KMS-11 (cell line): ENCODE measurements at regions not wholly inside any gene's neighbourhood (a gene's known extent, or its start where the extent isn't known, plus 50 kb on each side); places are given as distances from the start of the nearest gene placed in this dataset.

ENCODE experiments used
- H2AFZ ChIP-seq: fragments of 200-600 bp; sonication (generic); 2 replicates; pipeline ENCODE4 v1.6.1; 2016; ENCODE audit warnings: antibody characterized with exemption, mixed run types, low read depth
- H3K27ac ChIP-seq: fragments of 200-600 bp; sonication (generic); 2 replicates; pipeline ENCODE4 v1.6.1; 2016; ENCODE audit warnings: mild to moderate bottlenecking, mixed run types
- H3K27me3 ChIP-seq: fragments of 200-600 bp; sonication (generic); 2 replicates; pipeline ENCODE4 v1.6.1; 2017; ENCODE audit warnings: mild to moderate bottlenecking, low read depth, mixed run types, moderate library complexity; ENCODE audit not compliant: insufficient read depth
- H3K36me3 ChIP-seq: fragments of 200-600 bp; sonication (generic); 2 replicates; pipeline ENCODE4 v1.6.1; 2017; ENCODE audit warnings: mild to moderate bottlenecking, mixed run types; ENCODE audit not compliant: insufficient read depth
- H3K4me1 ChIP-seq: fragments of 200-600 bp; sonication (generic); 2 replicates; pipeline ENCODE4 v1.6.1; 2016; ENCODE audit warnings: mild to moderate bottlenecking, low read depth, mixed run types; ENCODE audit not compliant: poor library complexity, severe bottlenecking
- H3K4me2 ChIP-seq: fragments of 200-600 bp; sonication (generic); 2 replicates; pipeline ENCODE4 v1.7.0; 2016; ENCODE audit warnings: mild to moderate bottlenecking, mixed run types
- H3K4me3 ChIP-seq: fragments of 200-600 bp; sonication (generic); IDR thresholded peaks from 2 replicates; pipeline ENCODE4 v1.6.1; 2017; ENCODE audit warnings: low read depth, low read length, mixed read lengths; ENCODE audit not compliant: insufficient read depth
- H3K79me2 ChIP-seq: fragments of 200-600 bp; sonication (generic); 2 replicates; pipeline ENCODE4 v1.6.1; 2016; ENCODE audit warnings: low read depth, mixed run types; ENCODE audit not compliant: insufficient read depth
- H3K9ac ChIP-seq: fragments of 200-600 bp; sonication (generic); 2 replicates; pipeline ENCODE4 v1.6.1; 2016; ENCODE audit warnings: mild to moderate bottlenecking, mixed run types
- H4K20me1 ChIP-seq: fragments of 200-600 bp; sonication (generic); 2 replicates; pipeline ENCODE4 v1.6.1; 2016; ENCODE audit warnings: mild to moderate bottlenecking, mixed run types; ENCODE audit not compliant: insufficient read depth
- CTCF ChIP-seq: fragments of 200-600 bp; sonication (generic); conservative IDR thresholded peaks from 2 replicates; pipeline ENCODE4 v1.6.1; 2017; ENCODE audit warnings: low read depth, mild to moderate bottlenecking, antibody characterized with exemption, low read length, moderate library complexity, mixed read lengths

GRCh38 chr1:166253076-166253779, 86.4 kb upstream of the FAM78B start:
- Histone ChIP-seq H3K27me3 (no peaks in the 10 kb centered on the region), H3K4me2 (no peak overlapping the region), H3K4me1 (no peaks in the 10 kb centered on the region), H2AFZ (no peak overlapping the region), H3K4me3 (no peak overlapping the region), H3K9ac (no peak overlapping the region), H3K27ac (no peak overlapping the region), H3K36me3 (no peaks in the 10 kb centered on the region), H3K79me2 (no peaks in the 10 kb centered on the region), H4K20me1 (no peaks in the 10 kb centered on the region)
- TF ChIP-seq CTCF, result no peak

GRCh38 chr1:166258017-166258416, 91.2 kb upstream of the FAM78B start:
- H3K4me3 ChIP-seq, result no peak overlapping the region

GRCh38 chr1:166261511-166261910, 94.7 kb upstream of the FAM78B start:
- Histone ChIP-seq H3K27ac (no peak overlapping the region), H3K36me3 (no peaks in the 10 kb centered on the region), H2AFZ (no peak overlapping the region), H3K4me3 (no peak overlapping the region), H3K27me3 (no peaks in the 10 kb centered on the region), H3K79me2 (no peaks in the 10 kb centered on the region), H3K4me1 (no peaks in the 10 kb centered on the region), H3K4me2 (no peak overlapping the region), H3K9ac (no peak overlapping the region), H4K20me1 (no peaks in the 10 kb centered on the region)
- no peak for TF ChIP-seq CTCF

More at GRCh38 chr1:166258017-166258416, 91.2 kb upstream of the FAM78B start:
- Histone ChIP-seq H3K36me3 (no peaks in the 10 kb centered on the region), H3K27ac (no peak overlapping the region), H3K79me2 (no peaks in the 10 kb centered on the region), H3K27me3 (no peaks in the 10 kb centered on the region), H3K9ac (no peak overlapping the region), H2AFZ (no peak overlapping the region), H4K20me1 (no peaks in the 10 kb centered on the region), H3K4me2 (no peak overlapping the region), H3K4me1 (no peaks in the 10 kb centered on the region)
- TF ChIP-seq CTCF, result no peak

GRCh38 chr1:166270476-166271150, 103.8 kb upstream of the FAM78B start:
- Histone ChIP-seq H3K79me2 (no peaks in the 10 kb centered on the region), H3K36me3 (no peaks in the 10 kb centered on the region), H3K4me1 (no peaks in the 10 kb centered on the region), H3K9ac (no peak overlapping the region), H3K27me3 (no peaks in the 10 kb centered on the region), H3K4me3 (no peak overlapping the region), H4K20me1 (no peaks in the 10 kb centered on the region), H2AFZ (no peak overlapping the region), H3K4me2 (no peak overlapping the region), H3K27ac (no peak overlapping the region)
- no peak for TF ChIP-seq CTCF
